ENCODE measurements at regions not wholly inside any gene's neighbourhood (a gene's known extent, or its start where the extent isn't known, plus 50 kb on each side); places are given as distances from the start of the nearest gene placed in this dataset.

DNA sequence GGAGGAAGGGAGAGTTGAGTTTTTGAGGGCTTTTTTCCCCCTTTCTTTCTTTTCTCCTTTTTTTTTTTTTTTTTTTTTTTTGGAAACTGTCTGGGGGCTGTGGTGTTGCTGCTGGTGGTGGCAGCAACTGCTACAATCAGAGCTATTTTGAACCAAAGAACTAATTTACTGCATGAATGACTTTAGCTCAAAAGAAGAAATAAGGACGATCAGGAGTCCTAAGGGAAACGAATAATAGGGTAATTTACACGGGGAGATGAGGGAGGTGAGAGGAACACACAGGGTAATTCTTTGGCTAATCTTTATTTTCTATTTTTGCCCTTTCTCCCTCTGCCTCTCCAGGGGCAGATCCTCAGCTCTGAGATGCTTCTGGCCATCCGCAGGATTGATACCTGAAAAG is 119.8 kb downstream of the TMEM132E start:
- TF ChIP-seq, protein P1, sequence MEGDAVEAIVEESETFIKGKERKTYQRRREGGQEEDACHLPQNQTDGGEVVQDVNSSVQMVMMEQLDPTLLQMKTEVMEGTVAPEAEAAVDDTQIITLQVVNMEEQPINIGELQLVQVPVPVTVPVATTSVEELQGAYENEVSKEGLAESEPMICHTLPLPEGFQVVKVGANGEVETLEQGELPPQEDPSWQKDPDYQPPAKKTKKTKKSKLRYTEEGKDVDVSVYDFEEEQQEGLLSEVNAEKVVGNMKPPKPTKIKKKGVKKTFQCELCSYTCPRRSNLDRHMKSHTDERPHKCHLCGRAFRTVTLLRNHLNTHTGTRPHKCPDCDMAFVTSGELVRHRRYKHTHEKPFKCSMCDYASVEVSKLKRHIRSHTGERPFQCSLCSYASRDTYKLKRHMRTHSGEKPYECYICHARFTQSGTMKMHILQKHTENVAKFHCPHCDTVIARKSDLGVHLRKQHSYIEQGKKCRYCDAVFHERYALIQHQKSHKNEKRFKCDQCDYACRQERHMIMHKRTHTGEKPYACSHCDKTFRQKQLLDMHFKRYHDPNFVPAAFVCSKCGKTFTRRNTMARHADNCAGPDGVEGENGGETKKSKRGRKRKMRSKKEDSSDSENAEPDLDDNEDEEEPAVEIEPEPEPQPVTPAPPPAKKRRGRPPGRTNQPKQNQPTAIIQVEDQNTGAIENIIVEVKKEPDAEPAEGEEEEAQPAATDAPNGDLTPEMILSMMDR (IDR thresholded peaks at IDR 0.05): no peak
- no peak for TF ChIP-seq POLR2A (IDR thresholded peaks at IDR 0.05)

Data from breast epithelium (tissue), 3 donors.